ENCODE measurements at regions not wholly inside any gene's neighbourhood (a gene's known extent, or its start where the extent isn't known, plus 50 kb on each side); places are given as distances from the start of the nearest gene placed in this dataset.

DNA sequence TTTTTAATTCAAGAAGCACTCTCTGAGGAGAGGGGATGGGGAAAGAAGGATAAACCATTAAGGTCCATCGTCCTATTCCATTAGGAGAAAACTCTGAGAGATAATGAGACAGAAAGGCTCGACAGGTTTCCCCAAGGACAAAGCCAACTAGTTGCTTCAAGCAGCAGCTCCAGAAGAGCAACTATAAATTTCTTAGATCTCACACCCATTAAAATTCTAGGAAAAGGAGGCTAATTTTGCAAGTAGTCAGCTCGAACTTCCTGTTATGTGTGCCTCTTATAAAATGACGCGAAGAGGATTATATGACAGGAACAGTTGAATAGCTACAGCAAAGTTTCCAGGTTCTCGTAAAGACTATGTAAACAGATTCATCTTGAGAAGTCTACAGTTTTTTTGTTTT is 52.0 kb upstream of the ST8SIA6 start:
- no peaks in the 10 kb centered on the region for H3K79me2 ChIP-seq (ENCODE audit: insufficient read depth)
- no peaks in the 10 kb centered on the region for H3K9me2 ChIP-seq
- H4K20me1 ChIP-seq (ENCODE audit: insufficient read depth): no peaks in the 10 kb centered on the region
- CTCF ChIA-PET: no interaction called here
- no peaks in the 10 kb centered on the region for H3K36me3 ChIP-seq (replicated peaks in 1 of 2; ENCODE audit: control insufficient read depth in 1 of 2, insufficient read depth in 2 of 2, low read length in 1 of 2)
- WGBS (ENCODE audit: low lambda C conversion rate): 86% methylated on average over 6 of the region's 6 CpGs
- no peaks in the 10 kb centered on the region for H3K27me3 ChIP-seq (ENCODE audit: insufficient read depth)
- peaks cover 0 to 18% of the 10 kb centered on the region in 2 experiments; a peak in 2 of 4 replicates for H3K4me1 ChIP-seq (ENCODE audit: control insufficient read depth in 1 of 2, insufficient read depth in 2 of 2, low read depth in 1 of 2, low read length in 1 of 2)
- peaks cover 35% of the 10 kb centered on the region for H3F3A ChIP-seq (replicated peaks; ENCODE audit: insufficient read depth)
- no peak for TF ChIP-seq IRF3 (IDR thresholded peaks at IDR 0.05; ENCODE audit: low read depth, low read length)
- no peak for TF ChIP-seq FOXJ3 (CRISPR knock-in tag; IDR thresholded peaks at IDR 0.05)
- no peak for TF ChIP-seq SIN3A (IDR thresholded peaks at IDR 0.05; ENCODE audit: borderline replicate concordance, low read depth, low read length)
- TF ChIP-seq ZBTB33 (IDR thresholded peaks at IDR 0.05; ENCODE audit: borderline replicate concordance, low read depth): no peak
- TF ChIP-seq YY1 (IDR thresholded peaks at IDR 0.05; ENCODE audit: low read depth): no peak
- TF ChIP-seq, protein P1, sequence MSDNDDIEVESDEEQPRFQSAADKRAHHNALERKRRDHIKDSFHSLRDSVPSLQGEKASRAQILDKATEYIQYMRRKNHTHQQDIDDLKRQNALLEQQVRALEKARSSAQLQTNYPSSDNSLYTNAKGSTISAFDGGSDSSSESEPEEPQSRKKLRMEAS (IDR thresholded peaks at IDR 0.05; ENCODE audit: low read depth): no peak
- TF ChIP-seq EZH2phosphoT487 (IDR thresholded peaks at IDR 0.05; ENCODE audit: borderline replicate concordance, low read depth): no peak
- TF ChIP-seq FOSL2 (IDR thresholded peaks at IDR 0.05; ENCODE audit: borderline replicate concordance, low read depth): no peak
- TF ChIP-seq RFX5 (IDR thresholded peaks at IDR 0.05; ENCODE audit: low read length): no peak
- no peak for TF ChIP-seq ELF1 (IDR thresholded peaks at IDR 0.05)
- TF ChIP-seq NFIC (IDR thresholded peaks at IDR 0.05; ENCODE audit: borderline replicate concordance): no peak
- no peak for TF ChIP-seq NRF1 (IDR thresholded peaks at IDR 0.05; ENCODE audit: low read depth, low read length)
- no peak for TF ChIP-seq TAF1 (IDR thresholded peaks at IDR 0.05; ENCODE audit: borderline replicate concordance, low read depth, low read length)
- TF ChIP-seq, protein P2, sequence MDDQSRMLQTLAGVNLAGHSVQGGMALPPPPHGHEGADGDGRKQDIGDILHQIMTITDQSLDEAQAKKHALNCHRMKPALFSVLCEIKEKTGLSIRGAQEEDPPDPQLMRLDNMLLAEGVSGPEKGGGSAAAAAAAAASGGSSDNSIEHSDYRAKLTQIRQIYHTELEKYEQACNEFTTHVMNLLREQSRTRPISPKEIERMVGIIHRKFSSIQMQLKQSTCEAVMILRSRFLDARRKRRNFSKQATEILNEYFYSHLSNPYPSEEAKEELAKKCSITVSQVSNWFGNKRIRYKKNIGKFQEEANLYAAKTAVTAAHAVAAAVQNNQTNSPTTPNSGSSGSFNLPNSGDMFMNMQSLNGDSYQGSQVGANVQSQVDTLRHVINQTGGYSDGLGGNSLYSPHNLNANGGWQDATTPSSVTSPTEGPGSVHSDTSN (IDR thresholded peaks at IDR 0.05): no peak
- no peak for TF ChIP-seq MEF2A (IDR thresholded peaks at IDR 0.05; ENCODE audit: borderline replicate concordance, low read depth)
- TF ChIP-seq RXRA (IDR thresholded peaks at IDR 0.05; ENCODE audit: borderline replicate concordance, low read depth): no peak
- TF ChIP-seq RCOR1 (IDR thresholded peaks at IDR 0.05; ENCODE audit: low read length): no peak
- TF ChIP-seq FOXM1 (IDR thresholded peaks at IDR 0.05; ENCODE audit: low read depth): no peak
- H3K4me2 ChIP-seq: no peak overlapping the region
- no peak for DNase-seq
- no peak overlapping the region for H3K27ac ChIP-seq (ENCODE audit: low read depth in 2 of 2, low read length in 1 of 2)
- POLR2A ChIA-PET: no interaction called here
- no peak overlapping the region for H2AFZ ChIP-seq (ENCODE audit: low read depth)
- H3K9me3 ChIP-seq: no peaks in the 10 kb centered on the region
- no peak overlapping the region for H3K4me3 ChIP-seq (ENCODE audit: low read depth in 2 of 2, low read length in 1 of 2)
- no peak overlapping the region for H3K9ac ChIP-seq

All from SK-N-SH (cell line).